Sigmoid colon (tissue), 3 donors: ENCODE measurements at regions not wholly inside any gene's neighbourhood (a gene's known extent, or its start where the extent isn't known, plus 50 kb on each side); places are given as distances from the start of the nearest gene placed in this dataset.

Experiments
- POLR2A ChIP-seq, 2 donors: fragments of 450-650 bp; IDR thresholded peaks; one replicate each; pipeline ENCODE4 v1.6.1; 2016; ENCODE audit warnings: antibody characterized with exemption in 2 of 2, mild to moderate bottlenecking in 2 of 2, moderate library complexity in 2 of 2
- TF ChIP-seq, protein P1 (sequence below), 4 experiments: fragments of 450-650 bp in 3 of 4; fragments of 200-600 bp in 1 of 4; IDR thresholded peaks; one replicate each; pipeline ENCODE4 v1.5.1; 2016 to 2019; ENCODE audit warnings: antibody characterized with exemption in 4 of 4, mild to moderate bottlenecking in 3 of 4, moderate library complexity in 2 of 4

GRCh38 chr11:69220561-69221051 lies 64.9 kb downstream of the SMIM38 start:
- no peak for TF ChIP-seq POLR2A (IDR thresholded peaks at IDR 0.05)
- TF ChIP-seq, protein P1, sequence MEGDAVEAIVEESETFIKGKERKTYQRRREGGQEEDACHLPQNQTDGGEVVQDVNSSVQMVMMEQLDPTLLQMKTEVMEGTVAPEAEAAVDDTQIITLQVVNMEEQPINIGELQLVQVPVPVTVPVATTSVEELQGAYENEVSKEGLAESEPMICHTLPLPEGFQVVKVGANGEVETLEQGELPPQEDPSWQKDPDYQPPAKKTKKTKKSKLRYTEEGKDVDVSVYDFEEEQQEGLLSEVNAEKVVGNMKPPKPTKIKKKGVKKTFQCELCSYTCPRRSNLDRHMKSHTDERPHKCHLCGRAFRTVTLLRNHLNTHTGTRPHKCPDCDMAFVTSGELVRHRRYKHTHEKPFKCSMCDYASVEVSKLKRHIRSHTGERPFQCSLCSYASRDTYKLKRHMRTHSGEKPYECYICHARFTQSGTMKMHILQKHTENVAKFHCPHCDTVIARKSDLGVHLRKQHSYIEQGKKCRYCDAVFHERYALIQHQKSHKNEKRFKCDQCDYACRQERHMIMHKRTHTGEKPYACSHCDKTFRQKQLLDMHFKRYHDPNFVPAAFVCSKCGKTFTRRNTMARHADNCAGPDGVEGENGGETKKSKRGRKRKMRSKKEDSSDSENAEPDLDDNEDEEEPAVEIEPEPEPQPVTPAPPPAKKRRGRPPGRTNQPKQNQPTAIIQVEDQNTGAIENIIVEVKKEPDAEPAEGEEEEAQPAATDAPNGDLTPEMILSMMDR (IDR thresholded peaks at IDR 0.05): no peak
